ENCODE measurements at regions not wholly inside any gene's neighbourhood (a gene's known extent, or its start where the extent isn't known, plus 50 kb on each side); places are given as distances from the start of the nearest gene placed in this dataset.

- no peak for TF ChIP-seq POLR2A (IDR thresholded peaks at IDR 0.05; ENCODE audit: low read depth, low read length)
- TF ChIP-seq TAF1 (IDR thresholded peaks at IDR 0.05; ENCODE audit: borderline replicate concordance, low read depth, low read length) = no peak
Observed at GRCh38 chr6:120357447-120357846, 976.8 kb downstream of the TBC1D32 start.
